ENCODE measurements at regions not wholly inside any gene's neighbourhood (a gene's known extent, or its start where the extent isn't known, plus 50 kb on each side); places are given as distances from the start of the nearest gene placed in this dataset.

DNA sequence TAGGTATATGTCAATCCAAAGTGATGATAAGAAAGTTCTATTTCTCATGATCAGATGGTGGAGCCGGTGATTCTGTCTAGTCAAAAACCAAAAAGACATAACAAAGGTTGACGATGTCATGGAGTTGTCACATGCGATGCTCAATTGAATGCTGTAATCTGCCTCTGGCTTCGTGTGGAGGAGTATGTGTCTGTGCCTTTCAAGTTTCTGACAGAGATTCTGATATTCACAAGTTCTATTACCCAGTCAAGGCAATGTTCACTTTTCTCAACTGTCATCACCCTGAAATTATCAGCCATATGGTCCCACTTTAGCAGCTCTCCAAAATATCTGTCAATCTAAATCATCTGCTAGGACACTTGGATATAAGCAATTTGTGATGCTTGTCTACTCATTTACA lies 367.6 kb upstream of the PRR20A start:
- POLR2A ChIA-PET (ENCODE audit: low non-redundant PET) = no interaction called here
- DNase-seq (ENCODE audit: low spot score) = no peak
- TF ChIP-seq, protein P1, sequence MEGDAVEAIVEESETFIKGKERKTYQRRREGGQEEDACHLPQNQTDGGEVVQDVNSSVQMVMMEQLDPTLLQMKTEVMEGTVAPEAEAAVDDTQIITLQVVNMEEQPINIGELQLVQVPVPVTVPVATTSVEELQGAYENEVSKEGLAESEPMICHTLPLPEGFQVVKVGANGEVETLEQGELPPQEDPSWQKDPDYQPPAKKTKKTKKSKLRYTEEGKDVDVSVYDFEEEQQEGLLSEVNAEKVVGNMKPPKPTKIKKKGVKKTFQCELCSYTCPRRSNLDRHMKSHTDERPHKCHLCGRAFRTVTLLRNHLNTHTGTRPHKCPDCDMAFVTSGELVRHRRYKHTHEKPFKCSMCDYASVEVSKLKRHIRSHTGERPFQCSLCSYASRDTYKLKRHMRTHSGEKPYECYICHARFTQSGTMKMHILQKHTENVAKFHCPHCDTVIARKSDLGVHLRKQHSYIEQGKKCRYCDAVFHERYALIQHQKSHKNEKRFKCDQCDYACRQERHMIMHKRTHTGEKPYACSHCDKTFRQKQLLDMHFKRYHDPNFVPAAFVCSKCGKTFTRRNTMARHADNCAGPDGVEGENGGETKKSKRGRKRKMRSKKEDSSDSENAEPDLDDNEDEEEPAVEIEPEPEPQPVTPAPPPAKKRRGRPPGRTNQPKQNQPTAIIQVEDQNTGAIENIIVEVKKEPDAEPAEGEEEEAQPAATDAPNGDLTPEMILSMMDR (conservative IDR thresholded peaks at IDR 0.05; ENCODE audit: low read depth, low read length) = no peak
- TF ChIP-seq EZH2 (IDR thresholded peaks at IDR 0.05; ENCODE audit: borderline replicate concordance, low read depth, low read length, poor library complexity, severe bottlenecking) = no peak
- Histone ChIP-seq H3K36me3 (ENCODE audit: insufficient read depth, low read length, poor library complexity, severe bottlenecking) (no peaks in the 10 kb centered on the region), H3K4me1 (ENCODE audit: insufficient read depth, low read length, poor library complexity, severe bottlenecking) (no peaks in the 10 kb centered on the region), H3K27me3 (replicated peaks; ENCODE audit: insufficient read depth, low read depth, low read length, poor library complexity) (no peaks in the 10 kb centered on the region), H3K4me3 (ENCODE audit: low read depth, low read length, poor library complexity, severe bottlenecking) (no peak overlapping the region), H3K9me3 (ENCODE audit: low read depth, low read length, poor library complexity, severe bottlenecking) (no peaks in the 10 kb centered on the region), H3K27ac (ENCODE audit: low read depth, low read length, poor library complexity, severe bottlenecking) (no peak overlapping the region)
- intact Hi-C loops (cut with micrococcal nuclease; ENCODE audit: unreplicated experiment) = no loop called here
- CTCF ChIA-PET = no interaction called here
- no TSS peak for BruUV-seq (replicated peaks)

DNA sequence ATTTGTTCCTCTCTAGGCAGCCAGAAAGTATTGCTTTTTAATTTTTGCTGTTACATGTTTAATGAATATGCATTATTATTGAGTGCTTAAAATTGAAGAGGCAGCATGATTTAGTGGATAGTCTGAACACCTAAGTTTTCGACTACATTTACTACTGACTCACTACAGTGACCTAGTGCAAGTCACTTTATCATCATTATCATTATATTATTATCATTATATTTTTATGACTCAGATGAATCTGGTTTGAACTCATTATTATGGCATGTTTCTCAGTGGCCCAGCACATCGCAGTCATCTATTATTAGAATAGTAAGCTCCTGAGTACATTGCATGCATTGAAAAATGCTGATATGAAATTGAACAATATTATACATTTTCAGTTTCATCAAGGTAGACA lies 351.2 kb upstream of the PRR20A start:
- CTCF ChIA-PET = no interaction called here
- no peaks in the 10 kb centered on the region for H3K4me1 ChIP-seq (ENCODE audit: insufficient read depth, low read length, poor library complexity, severe bottlenecking)
- DNase-seq (ENCODE audit: low spot score) = no peak
- no peak overlapping the region for H3K4me3 ChIP-seq (ENCODE audit: low read depth, low read length, poor library complexity, severe bottlenecking)
- TF ChIP-seq EZH2 (IDR thresholded peaks at IDR 0.05; ENCODE audit: borderline replicate concordance, low read depth, low read length, poor library complexity, severe bottlenecking) = no peak
- TF ChIP-seq, protein P1 (conservative IDR thresholded peaks at IDR 0.05; ENCODE audit: low read depth, low read length) = no peak
- no peaks in the 10 kb centered on the region for H3K27me3 ChIP-seq (replicated peaks; ENCODE audit: insufficient read depth, low read depth, low read length, poor library complexity)
- intact Hi-C loops (cut with micrococcal nuclease; ENCODE audit: unreplicated experiment) = no loop called here
- H3K27ac ChIP-seq (ENCODE audit: low read depth, low read length, poor library complexity, severe bottlenecking) = no peak overlapping the region
- no peaks in the 10 kb centered on the region for H3K9me3 ChIP-seq (ENCODE audit: low read depth, low read length, poor library complexity, severe bottlenecking)
- POLR2A ChIA-PET (ENCODE audit: low non-redundant PET) = no interaction called here
- no TSS peak for BruUV-seq (replicated peaks)
- H3K36me3 ChIP-seq (ENCODE audit: insufficient read depth, low read length, poor library complexity, severe bottlenecking) = no peaks in the 10 kb centered on the region

DNA sequence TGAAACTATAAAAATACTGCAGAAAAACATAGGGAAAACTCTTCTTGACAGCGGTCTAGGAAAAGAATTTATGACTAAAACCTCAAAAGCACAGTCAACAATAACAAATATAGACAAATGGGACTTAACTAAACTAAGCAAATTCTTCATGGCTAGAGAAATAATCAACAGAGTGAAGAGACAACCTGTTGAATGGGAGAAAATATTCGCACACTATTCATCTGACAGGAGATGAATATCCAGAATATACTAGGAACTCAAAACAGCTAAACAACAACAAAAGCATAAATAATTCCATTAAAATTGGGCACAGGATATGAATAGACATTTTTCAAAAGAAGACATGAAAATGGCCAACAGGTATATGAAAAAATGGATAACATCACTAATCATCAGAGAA lies 303.6 kb upstream of the PRR20A start:
- ChIA-PET POLR2A (ENCODE audit: low non-redundant PET) (no interaction called here), CTCF (no interaction called here)
- no peak for DNase-seq (ENCODE audit: low spot score)
- no TSS peak for BruUV-seq (replicated peaks)
- Histone ChIP-seq H3K4me3 (ENCODE audit: low read depth, low read length, poor library complexity, severe bottlenecking) (no peak overlapping the region), H3K27ac (ENCODE audit: low read depth, low read length, poor library complexity, severe bottlenecking) (no peak overlapping the region), H3K9me3 (ENCODE audit: low read depth, low read length, poor library complexity, severe bottlenecking) (no peaks in the 10 kb centered on the region), H3K27me3 (replicated peaks; ENCODE audit: insufficient read depth, low read depth, low read length, poor library complexity) (no peaks in the 10 kb centered on the region), H3K4me1 (ENCODE audit: insufficient read depth, low read length, poor library complexity, severe bottlenecking) (no peaks in the 10 kb centered on the region), H3K36me3 (ENCODE audit: insufficient read depth, low read length, poor library complexity, severe bottlenecking) (no peaks in the 10 kb centered on the region)
- intact Hi-C loops (cut with micrococcal nuclease; ENCODE audit: unreplicated experiment) = no loop called here
- TF ChIP-seq, protein P1 (conservative IDR thresholded peaks at IDR 0.05; ENCODE audit: low read depth, low read length) = no peak
- TF ChIP-seq EZH2 (IDR thresholded peaks at IDR 0.05; ENCODE audit: borderline replicate concordance, low read depth, low read length, poor library complexity, severe bottlenecking) = no peak
